AG08396 (cell line): ENCODE measurements at regions not wholly inside any gene's neighbourhood (a gene's known extent, or its start where the extent isn't known, plus 50 kb on each side); places are given as distances from the start of the nearest gene placed in this dataset.
"Not testable (repeated sequence)": the region's sequence is repeated elsewhere in the genome, so short reads cannot be mapped to it uniquely, and the experiment has no call there.

Experiments
- DNase-seq: peaks from one replicate; pipeline ENCODE4 v3.0.0; 2012; ENCODE audit warnings: low spot score, mixed read lengths

DNA sequence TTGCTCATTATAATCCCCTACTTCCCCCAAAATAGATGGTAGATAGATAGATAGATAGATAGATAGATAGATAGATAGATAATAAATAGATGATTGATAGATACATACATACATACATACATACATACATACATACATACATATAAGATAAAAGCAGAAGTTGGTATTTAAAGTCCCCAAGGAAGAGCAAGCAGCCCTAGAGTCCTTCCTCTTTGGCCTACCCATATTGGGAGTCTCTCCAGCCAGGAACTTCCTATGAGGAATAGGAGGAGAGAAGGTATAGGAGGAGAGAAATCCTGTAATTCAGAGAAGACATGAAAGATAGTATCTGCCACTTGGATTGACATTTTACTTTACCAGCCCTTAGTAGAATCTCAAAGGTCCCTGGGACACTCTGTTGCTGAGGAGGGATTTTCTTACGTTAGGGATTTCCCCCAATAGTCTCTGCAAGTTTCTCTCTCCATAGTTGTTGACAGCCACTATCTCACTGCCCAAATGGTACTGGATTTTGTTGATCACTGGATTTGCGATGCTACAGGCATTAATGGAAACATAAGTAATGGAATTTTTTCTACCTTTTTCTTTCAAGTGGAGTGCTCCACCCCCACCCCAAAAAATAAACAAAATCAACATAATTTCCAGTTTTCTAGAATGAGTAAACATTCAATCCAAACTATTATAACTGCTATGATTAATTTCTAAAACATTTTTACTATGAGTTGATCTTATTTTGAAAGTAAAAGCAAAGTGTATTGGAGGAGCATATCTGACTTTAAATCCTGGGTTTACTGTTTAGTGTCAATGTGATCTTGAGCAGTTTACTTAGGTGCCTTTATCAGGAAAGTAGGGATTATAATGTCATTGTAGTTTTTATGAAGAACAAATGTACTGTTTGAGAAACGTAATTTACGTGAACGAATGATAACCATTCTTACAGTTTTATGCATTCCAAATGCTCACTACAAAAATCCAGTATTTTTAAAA is 93.2 kb upstream of the TNFSF4 start:
- DNase-seq: no peak

DNA sequence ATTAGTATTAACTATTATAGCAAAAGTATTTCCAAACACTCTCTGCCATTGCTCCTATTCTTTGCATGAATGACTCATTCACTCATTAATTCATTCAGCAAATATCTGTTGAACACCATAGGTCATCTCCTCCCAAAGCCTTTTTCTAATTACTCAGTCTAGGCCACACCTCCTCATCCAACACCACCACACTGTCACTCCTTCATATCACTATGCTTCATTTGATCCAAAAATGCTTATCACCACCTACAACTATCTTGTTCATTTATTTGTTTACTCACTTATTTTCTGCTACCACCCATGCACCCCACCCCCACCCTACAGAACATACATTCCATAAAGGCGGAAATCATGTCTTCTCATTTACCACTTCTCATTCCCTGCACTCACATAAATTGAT is 94.4 kb upstream of the TNFSF4 start:
- no peak for DNase-seq

DNA sequence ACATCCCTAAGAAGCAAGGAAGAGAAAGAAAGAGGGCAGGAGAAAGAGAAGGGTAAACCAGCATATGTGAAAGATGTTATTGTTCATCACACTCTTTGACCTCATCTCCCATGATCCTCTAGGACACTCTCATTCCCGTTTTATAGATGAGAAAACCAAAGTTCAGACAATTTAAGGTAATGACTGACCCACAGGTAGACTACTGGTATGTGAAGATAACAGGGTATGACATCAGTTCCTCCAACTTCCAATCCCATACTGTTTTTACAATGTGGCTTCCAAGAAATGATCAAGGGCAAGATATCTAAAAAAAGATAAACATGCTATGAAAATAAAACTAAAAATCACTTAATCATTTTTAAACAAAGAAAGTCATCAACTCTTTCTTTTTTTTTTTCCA is 95.2 kb upstream of the TNFSF4 start:
- DNase-seq: no peak

DNA sequence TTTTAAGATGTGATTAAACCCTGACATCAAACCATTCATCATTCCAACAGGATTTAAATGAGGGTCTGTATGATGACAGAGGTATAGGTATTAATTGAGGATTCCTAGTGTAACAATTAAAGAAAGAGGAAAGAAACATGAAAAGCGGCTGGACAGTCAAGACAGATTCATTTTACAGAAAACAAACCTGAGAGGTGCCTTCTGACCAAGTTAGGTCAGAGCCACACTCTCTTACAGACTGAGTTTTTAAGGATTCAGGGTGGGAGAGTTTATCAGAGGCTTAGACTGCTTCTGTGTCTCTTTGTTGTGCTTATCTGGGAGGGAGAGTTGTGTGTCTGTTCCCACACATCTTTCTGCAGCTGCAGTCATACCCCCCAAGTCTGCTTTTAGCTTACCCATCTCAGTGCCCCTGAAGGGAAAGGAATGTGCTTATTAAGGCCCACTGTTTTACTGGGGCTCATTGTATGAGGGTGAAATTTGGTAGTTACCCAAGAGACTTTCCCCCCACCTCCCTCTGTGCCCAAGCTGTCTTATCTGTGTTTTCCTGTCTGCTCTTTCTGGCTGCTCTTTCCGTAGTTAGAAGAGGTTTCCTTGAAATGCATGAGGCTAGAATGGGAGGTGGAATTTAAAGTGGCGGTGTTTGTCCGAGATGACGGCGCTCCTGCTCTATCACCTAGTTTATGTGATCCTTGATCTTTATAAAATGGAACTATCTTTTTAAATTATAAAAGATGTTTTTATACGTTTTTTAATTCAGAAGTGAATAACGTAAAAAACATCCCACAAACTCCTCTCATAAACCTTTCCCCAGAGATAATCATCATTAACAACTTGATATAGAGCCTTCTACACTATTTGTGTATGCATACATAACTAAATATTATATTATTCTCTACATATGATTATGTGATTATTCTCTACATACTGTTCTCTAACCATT is 96.0 kb upstream of the TNFSF4 start:
- DNase-seq: no peak

DNA sequence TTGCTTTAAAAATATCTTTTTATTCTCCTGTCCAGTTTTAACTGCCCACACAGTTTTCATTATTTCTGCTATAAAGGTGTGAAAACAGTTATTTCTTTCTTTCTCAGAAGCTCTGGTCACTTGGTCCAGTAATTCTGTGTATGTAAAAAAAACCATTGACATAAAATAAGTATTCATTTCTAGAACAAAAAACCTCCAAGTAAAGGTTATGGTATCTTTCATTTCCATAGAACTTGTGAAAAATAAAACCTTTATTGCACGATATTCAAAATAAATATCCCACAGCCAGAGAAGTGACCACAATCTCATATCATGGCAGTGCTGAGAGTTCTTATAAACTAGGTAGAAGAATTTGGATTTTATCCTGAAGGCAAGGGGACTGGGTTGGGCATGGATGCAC is 96.9 kb upstream of the TNFSF4 start:
- no peak for DNase-seq

DNA sequence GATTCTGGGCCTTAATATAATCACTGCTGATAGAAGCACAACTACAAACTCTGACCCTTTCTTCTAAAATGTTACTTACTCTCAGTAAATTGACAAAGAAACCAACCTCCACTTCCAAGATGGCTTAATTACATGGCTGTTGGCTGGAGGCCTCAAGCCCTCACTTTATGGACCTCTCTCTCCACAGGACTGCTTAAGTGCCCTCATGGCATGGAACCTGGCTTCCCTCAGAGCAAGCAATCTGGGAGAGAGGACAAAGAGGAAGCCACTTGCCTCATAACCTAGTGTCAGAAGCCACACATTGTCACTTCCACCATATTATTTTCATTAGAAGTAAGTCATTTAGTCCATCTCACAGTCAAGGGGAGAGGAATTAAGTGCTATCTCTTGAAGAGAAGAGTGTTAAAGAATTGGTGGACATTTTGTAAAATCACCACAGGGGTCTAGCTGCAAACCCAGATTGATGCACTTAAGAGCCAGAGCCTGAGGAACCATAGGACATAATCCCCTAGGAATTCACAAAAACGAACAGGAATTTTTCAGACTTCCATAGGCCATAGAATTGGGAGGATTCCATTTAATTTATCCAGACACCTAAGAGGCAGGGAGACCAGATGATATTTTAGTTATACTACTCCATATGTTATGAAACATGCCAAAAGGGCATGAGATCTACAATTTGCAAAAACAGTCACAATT is 97.5 kb upstream of the TNFSF4 start:
- no peak for DNase-seq

DNA sequence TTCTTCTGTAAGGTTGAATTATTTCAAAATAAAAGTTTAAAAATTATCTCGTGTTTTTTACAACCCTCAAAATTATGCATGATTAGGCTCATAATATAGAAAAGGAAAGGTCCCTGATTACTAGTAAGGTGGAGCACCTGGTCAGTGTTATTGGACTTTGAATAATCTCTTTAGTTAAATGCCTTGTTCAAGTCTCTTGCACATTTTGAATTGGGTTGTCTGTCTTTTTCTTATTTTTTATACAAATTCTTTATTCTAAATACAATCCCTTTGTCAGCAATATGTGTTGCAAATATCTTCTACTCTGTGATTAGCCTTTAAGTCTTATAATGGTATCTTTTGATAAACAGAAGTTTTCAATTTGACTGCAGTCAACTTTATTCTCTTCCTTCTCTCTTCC is 100.7 kb upstream of the TNFSF4 start:
- DNase-seq: no peak

DNA sequence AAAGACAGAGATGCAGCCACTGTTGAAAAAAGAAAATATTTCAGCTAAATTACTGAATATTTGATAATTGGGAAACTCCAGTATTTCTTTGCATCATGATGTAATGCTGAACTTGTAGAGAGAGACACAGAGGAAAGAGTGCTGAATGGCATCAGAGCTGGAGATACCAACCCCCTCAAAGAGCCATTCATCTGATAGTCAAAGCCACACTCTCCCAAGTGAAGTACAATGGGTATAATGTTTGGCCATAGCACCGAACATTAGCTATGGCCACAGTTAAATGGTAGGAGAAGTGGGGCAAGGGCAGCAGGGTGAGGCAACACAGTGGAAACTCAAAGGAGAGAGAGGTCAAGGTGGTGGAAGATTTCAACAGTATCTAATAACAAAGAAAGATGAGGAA is 107.5 kb upstream of the TNFSF4 start:
- no peak for DNase-seq

DNA sequence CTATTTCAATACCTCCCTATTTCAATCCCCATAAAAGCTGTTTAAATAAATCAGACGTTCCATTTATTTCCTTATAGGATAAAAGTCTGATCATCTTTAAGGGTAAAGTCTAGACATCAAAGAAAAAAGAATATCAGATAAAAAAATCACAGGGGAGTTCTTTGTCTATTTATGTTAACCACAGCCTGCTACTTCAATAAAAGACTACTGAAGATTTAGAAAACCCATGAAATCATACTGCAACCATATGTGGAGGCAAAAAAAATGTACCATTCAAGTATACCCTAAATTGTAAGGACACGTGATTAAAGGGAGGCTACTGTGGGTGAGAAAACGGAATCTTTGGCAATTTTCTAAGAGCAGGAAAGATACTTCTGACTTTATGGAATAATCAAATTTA is 108.2 kb upstream of the TNFSF4 start:
- no peak for DNase-seq

DNA sequence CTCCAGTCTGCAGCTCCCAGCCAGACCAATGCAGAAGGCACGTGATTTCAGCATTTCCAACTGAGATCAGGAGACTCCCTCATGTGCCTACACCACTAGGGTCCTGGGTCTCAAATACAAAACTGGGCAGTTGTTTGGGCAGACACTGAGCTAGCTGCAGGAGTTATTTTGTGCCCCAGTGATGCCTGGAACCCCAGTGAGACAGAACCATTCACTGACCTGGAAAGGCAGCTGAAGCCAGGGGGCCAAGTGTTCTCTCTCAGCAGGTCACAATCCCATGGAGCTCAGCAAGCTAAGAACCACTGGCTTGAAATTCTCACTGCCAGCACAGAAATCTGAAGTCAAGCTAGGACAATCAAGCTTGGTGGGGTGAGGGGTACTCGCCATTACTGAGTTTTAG is 111.7 kb upstream of the TNFSF4 start:
- no peak for DNase-seq

DNA sequence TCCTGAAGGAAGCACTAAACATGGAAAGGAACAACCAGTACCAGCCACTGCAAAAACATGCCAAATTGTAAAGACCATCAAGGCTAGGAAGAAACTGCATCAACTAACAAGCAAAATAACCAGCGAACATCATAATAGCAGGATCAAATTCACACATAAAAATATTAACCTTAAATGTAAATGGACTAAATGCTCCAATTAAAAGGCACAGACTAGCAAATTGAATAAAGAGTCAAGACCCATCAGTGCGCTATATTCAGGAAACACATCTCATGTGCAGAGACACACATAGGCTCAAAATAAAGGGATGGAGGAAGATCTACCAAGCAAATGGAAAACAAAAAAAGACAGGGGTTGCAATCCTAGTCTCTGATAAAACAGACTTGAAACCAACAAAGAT is 117.2 kb upstream of the TNFSF4 start:
- DNase-seq: not testable (repeated sequence)

DNA sequence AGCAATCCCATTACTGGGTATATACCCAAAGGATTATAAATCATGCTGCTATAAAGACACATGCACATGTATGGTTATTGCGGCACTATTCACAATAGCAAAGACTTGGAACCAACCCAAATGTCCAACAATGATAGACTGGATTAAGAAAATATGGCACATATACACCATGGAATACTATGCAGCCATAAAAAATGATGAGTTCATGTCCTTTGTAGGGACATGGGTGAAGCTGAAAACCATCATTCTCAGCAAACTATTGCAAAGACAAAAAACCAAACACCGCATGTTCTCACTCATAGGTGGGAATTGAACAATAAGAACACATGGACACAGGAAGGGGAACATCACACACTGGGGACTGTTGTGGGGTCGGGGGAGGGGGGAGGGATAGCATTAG is 120.9 kb upstream of the TNFSF4 start:
- DNase-seq: not testable (repeated sequence)

DNA sequence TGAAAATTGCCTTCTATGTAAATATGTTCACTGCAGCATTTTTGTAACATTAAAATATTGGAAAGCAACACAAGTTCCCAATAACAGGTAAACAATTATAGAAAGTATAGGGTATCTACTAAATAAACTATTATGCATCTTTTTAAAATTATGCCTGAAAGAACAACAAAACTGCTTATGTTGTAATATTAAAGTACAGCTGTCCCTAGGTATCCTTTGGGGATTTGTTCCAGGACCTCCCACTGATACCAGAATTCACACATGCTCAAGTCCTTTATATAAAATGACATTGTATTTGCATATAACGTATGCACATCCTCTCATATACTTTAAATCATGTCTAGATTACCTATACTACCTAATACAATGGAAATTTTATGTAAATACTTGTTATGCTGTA is 121.8 kb upstream of the TNFSF4 start:
- no peak for DNase-seq

DNA sequence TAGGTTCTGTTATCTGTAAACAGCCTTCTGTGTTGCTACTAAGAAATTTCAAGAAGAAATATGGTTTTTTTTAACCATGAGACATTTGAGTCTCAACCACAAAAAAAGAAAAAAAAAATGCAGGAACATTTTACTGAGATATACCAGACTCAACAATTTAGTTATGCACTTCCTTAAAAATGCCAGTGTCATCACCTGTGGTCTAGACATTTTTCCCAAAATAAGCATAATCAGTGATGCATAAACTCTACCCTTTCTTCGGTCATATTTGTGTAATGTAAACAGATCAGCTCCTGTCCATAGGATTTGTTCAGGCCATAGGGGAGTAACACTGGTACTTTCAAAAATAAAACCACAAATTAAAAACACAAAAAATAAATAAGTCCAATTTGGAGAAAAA is 122.6 kb upstream of the TNFSF4 start:
- DNase-seq: no peak

DNA sequence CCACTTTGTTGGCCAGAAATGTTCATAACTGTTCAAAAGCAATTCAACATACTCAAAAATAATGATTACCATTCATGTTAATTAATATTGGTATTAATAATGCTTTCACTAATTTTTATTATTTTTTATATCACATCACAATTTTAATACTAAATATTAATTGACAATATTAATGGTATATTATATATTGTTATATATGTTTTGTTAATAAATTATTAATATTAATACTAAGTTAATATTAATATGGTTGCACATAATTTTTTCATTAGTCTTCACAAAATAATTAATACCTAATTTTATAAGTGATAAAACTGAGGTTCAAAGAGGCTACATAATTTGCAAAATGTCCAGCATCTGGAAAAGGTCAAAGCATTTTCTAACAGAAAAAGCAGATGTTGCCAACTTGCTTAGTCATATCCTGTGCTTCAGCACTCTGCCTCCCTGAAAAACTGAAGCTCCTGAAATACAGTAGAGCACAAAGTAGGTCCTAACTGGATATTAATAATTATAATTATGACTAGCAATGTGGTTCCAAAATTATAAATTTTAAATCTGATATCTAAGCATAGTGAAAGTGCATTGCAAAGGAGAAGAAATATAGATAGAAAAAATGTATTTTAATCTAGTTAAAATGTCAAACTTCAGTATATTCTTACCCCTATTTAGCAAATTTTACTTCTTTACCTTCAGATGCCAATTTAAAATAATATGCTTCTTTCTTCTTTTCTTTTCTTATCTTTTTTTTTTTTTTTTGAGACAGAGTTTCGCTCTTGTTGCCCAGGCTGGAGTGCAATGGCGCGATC is 123.2 kb upstream of the TNFSF4 start:
- peak; percentile 45 for DNase-seq

DNA sequence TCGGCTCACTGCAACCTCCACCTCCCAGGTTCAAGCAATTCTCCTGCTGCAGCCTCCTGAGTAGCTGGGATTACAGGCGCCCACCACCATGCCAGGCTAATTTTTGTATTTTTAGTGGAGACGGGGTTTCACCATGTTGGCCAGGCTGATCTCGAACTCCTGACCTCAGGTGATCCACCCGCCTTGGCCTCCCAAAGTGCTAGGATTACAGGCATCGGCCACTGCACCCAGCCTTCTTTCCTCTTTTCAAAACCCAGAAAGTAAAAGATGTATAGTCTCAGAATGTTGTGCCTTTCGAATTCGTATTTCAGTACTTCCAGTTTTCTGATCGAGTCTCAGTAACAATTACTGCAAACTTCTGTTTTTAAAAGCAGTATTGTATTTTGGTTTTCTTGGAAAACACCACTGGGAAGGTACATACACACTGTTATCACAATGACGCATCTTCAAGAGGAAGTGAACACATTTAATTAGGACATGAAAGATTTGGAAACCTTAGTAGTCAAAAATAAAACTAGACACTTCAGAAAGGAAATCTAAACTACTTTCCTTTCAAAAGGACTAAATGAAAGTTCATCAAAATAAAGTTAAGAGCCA is 123.9 kb upstream of the TNFSF4 start:
- DNase-seq: not testable (repeated sequence)

DNA sequence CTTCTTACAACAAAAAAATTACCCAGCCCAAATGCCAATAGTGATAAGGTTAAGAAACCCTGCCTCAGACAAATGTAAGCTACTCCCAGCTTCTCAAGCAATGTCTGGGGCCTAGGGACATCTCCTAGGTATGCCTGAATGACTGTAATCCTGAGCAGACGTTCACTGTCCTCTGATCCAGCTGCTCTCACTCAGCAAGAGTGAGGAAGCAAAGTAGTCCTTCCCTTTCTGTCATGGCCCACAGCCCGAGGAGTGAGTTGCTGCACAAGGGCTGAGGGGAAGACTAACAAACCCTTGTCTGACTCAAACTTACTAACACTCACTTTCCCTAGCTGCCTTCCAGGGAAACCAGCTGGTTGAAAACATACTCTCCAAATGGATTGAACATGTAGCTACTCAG is 124.9 kb upstream of the TNFSF4 start:
- DNase-seq: peak; percentile 59

DNA sequence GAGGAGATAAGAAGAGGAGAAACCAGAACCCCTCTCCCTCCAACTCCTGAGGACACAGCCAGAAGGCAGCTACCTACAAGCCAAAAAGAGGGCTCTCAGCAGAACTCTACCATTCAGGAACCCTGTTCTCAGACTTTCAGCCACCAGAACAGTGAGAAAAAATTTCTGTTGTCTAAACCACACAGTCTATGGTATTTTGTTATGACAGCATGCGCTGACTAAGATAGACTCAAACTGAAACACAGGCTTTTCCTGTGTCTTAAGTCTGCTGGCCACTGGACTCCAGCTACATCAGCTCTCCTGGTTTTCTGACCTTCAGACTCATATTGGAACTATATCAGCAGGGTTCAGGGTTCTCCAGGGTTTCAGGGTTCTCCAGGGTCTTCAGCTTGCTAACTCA is 126.5 kb upstream of the TNFSF4 start:
- DNase-seq: peak; percentile 21

DNA sequence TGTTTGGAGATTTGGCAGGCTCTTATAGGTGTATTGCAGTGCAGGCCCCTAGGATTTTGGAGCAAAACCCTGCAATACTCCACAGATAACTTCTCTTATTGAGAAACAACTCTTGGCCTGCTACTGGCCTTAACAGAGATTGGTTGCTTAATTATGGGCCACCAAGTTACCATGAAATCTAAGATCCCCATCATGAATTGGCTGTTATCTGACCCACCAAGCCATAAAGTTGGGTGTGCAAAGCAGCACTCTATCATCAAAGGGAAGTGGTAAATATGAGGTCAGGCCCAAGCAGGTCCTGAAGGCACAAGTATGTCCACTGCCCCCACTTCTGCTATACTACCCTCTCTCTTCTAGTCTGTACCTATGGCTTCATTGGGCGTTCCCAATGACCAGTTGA is 130.0 kb upstream of the TNFSF4 start:
- no peak for DNase-seq

DNA sequence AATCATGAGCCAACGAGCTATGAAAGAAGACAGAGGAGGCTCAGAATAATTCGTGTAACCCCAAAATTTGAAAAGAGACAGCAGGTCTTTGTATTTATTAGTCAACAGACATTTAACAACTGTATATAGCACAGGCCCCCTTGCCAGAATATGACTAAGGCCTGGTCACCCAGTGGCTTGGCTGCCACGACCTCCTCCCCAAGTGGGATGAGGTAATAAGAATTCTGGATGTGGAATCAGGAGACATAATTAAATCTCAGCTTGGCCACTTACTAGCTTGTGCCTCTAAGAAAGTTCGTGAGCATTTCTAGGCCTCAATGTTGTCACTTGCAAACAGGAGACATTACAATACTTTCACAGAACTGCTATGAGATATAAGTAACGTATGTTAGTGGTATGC is 134.2 kb upstream of the TNFSF4 start:
- DNase-seq: peak; percentile 64

DNA sequence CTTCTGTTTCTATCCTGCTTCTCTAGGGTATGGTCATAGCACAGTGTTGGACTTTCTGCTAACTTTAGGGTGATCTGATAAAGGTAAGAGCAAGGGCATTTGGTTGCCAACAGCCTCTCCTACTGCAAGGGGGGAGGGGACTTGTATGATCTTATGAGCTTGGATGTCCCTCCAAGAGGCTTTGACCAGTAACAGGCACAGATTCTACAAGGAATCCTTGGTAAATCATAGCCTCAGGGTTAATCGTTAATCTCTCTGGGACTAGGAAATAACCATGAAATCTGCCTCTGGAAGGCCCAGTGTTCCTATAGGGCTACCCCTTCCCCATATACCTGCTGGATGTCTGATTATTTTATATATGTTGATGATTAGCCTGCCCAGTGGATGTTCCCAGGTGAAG is 134.8 kb upstream of the TNFSF4 start:
- no peak for DNase-seq
